Fibroblast of pulmonary artery (primary cell): ENCODE measurements at regions not wholly inside any gene's neighbourhood (a gene's known extent, or its start where the extent isn't known, plus 50 kb on each side); places are given as distances from the start of the nearest gene placed in this dataset.

Source experiments
- DNase-seq: peaks from one replicate; pipeline ENCODE4 v3.0.0-alpha.2; 2010; ENCODE audit warnings: low read depth
- H3K4me3 ChIP-seq: replicated peaks from 2 replicates; pipeline ENCODE4 v1.5.1; 2011; ENCODE audit warnings: low read depth, mild to moderate bottlenecking, control low read depth, low read length, moderate library complexity
- CTCF ChIP-seq: IDR thresholded peaks from 2 replicates; pipeline ENCODE4 v1.5.1; 2011; ENCODE audit warnings: mild to moderate bottlenecking, control low read depth, low read length, inconsistent platforms; ENCODE audit errors: missing control alignments

- DNase-seq = no peak
- no peak for TF ChIP-seq CTCF
- no peak overlapping the region for H3K4me3 ChIP-seq
Observed at GRCh38 chr10:120702032-120702431, 149.1 kb upstream of the WDR11 start.

GRCh38 chr10:120705309-120705708 is 145.9 kb upstream of the WDR11 start:
- no peak for TF ChIP-seq CTCF
- DNase-seq = no peak
- H3K4me3 ChIP-seq = no peak overlapping the region

- DNase-seq = no peak
- no peak for TF ChIP-seq CTCF
- no peak overlapping the region for H3K4me3 ChIP-seq
Observed at GRCh38 chr10:120710076-120710475, 141.1 kb upstream of the WDR11 start.

GRCh38 chr10:120711860-120712259 is 139.3 kb upstream of the WDR11 start:
- DNase-seq = no peak
- TF ChIP-seq CTCF = no peak
- no peak overlapping the region for H3K4me3 ChIP-seq

GRCh38 chr10:120713573-120714205 is 137.5 kb upstream of the WDR11 start:
- DNase-seq = no peak
- no peak overlapping the region for H3K4me3 ChIP-seq
- TF ChIP-seq CTCF = no peak

- no peak for TF ChIP-seq CTCF
- no peak overlapping the region for H3K4me3 ChIP-seq
- DNase-seq = no peak
Observed at GRCh38 chr10:120715171-120715570, 136.0 kb upstream of the WDR11 start.

GRCh38 chr10:120719333-120719732 is 131.8 kb upstream of the WDR11 start:
- no peak for DNase-seq
- no peak for TF ChIP-seq CTCF
- no peak overlapping the region for H3K4me3 ChIP-seq
